Cardiac muscle cell (in vitro differentiated cells and primary cell): ENCODE measurements at regions not wholly inside any gene's neighbourhood (a gene's known extent, or its start where the extent isn't known, plus 50 kb on each side); places are given as distances from the start of the nearest gene placed in this dataset.

Source experiments
- DNase-seq, 2 donors: peaks; one replicate each; pipeline versions ENCODE4 v3.0.0 to v3.0.0-alpha.2; 2010 to 2017; ENCODE audit warnings: low read depth in 1 of 2, low spot score in 1 of 2
- H3K27ac ChIP-seq: fragments of 200-600 bp; sonication (generic); 2 replicates; pipeline ENCODE4 v1.5.1; 2016
- H3K27me3 ChIP-seq: fragments of 200-600 bp; sonication (generic); 2 replicates; pipeline ENCODE4 v1.6.0; 2016; ENCODE audit warnings: control low read depth
- H3K36me3 ChIP-seq: fragments of 200-600 bp; sonication (generic); 2 replicates; pipeline ENCODE4 v1.5.1; 2016; ENCODE audit warnings: control low read depth
- H3K4me1 ChIP-seq: fragments of 200-600 bp; sonication (generic); 2 replicates; pipeline ENCODE4 v1.8.1; 2017; ENCODE audit warnings: low read depth, mild to moderate bottlenecking, mixed run types
- H3K4me3 ChIP-seq: fragments of 200-600 bp; sonication (generic); 2 replicates; pipeline ENCODE4 v1.5.1; 2016; ENCODE audit warnings: mild to moderate bottlenecking
- H3K9me3 ChIP-seq: fragments of 200-600 bp; sonication (generic); 2 replicates; pipeline ENCODE4 v1.5.1; 2017; ENCODE audit warnings: low read depth, mild to moderate bottlenecking, control low read depth
- CTCF ChIP-seq: IDR thresholded peaks from 2 replicates; pipeline ENCODE4 v1.5.1; 2012; ENCODE audit warnings: low read depth, mild to moderate bottlenecking, low read length

GRCh38 chr3:3340965-3341895, 161.7 kb upstream of the CRBN start:
- H3K4me3 ChIP-seq: no peak overlapping the region
- no peaks in the 10 kb centered on the region for H3K4me1 ChIP-seq
- no peak for DNase-seq
- H3K27me3 ChIP-seq: peaks cover 5% of the 10 kb centered on the region
- no peak for TF ChIP-seq CTCF
- H3K27ac ChIP-seq: no peak overlapping the region
- H3K9me3 ChIP-seq: no peaks in the 10 kb centered on the region
- no peaks in the 10 kb centered on the region for H3K36me3 ChIP-seq

- no peaks in the 10 kb centered on the region for H3K9me3 ChIP-seq
- H3K27ac ChIP-seq: no peak overlapping the region
- H3K27me3 ChIP-seq: peaks cover 2% of the 10 kb centered on the region
- H3K4me1 ChIP-seq: no peaks in the 10 kb centered on the region
- no peaks in the 10 kb centered on the region for H3K36me3 ChIP-seq
- TF ChIP-seq CTCF: no peak
- DNase-seq: no peak
- no peak overlapping the region for H3K4me3 ChIP-seq
Observed at GRCh38 chr3:3340526-3340925, 161.0 kb upstream of the CRBN start.

GRCh38 chr3:3335903-3336302, 156.4 kb upstream of the CRBN start:
- Histone ChIP-seq H3K36me3 (no peaks in the 10 kb centered on the region), H3K9me3 (no peaks in the 10 kb centered on the region), H3K4me3 (no peak overlapping the region), H3K27me3 (no peaks in the 10 kb centered on the region), H3K27ac (no peak overlapping the region), H3K4me1 (no peaks in the 10 kb centered on the region)
- TF ChIP-seq CTCF: no peak
- DNase-seq: no peak

GRCh38 chr3:3334491-3334890, 155.0 kb upstream of the CRBN start:
- Histone ChIP-seq H3K27ac (no peak overlapping the region), H3K4me1 (no peaks in the 10 kb centered on the region), H3K27me3 (no peaks in the 10 kb centered on the region), H3K9me3 (no peaks in the 10 kb centered on the region), H3K4me3 (no peak overlapping the region), H3K36me3 (no peaks in the 10 kb centered on the region)
- no peak for DNase-seq
- no peak for TF ChIP-seq CTCF

- Histone ChIP-seq H3K36me3 (no peaks in the 10 kb centered on the region), H3K27me3 (no peaks in the 10 kb centered on the region), H3K4me3 (no peak overlapping the region), H3K27ac (no peak overlapping the region), H3K9me3 (no peaks in the 10 kb centered on the region), H3K4me1 (no peaks in the 10 kb centered on the region)
- no peak for DNase-seq
- TF ChIP-seq CTCF: no peak
Observed at GRCh38 chr3:3333571-3333970, 154.1 kb upstream of the CRBN start.
